HG03135 (cell line): ENCODE measurements at regions not wholly inside any gene's neighbourhood (a gene's known extent, or its start where the extent isn't known, plus 50 kb on each side); places are given as distances from the start of the nearest gene placed in this dataset.
"Not testable (repeated sequence)": the region's sequence is repeated elsewhere in the genome, so short reads cannot be mapped to it uniquely, and the experiment has no call there.

Experiments
- ATAC-seq: cut with Tn5 transposase; IDR thresholded peaks from one replicate; pipeline ENCODE4 v1.9.1; 2021; ENCODE audit warnings: mild to moderate bottlenecking, moderate library complexity; ENCODE audit not compliant: unreplicated experiment

DNA sequence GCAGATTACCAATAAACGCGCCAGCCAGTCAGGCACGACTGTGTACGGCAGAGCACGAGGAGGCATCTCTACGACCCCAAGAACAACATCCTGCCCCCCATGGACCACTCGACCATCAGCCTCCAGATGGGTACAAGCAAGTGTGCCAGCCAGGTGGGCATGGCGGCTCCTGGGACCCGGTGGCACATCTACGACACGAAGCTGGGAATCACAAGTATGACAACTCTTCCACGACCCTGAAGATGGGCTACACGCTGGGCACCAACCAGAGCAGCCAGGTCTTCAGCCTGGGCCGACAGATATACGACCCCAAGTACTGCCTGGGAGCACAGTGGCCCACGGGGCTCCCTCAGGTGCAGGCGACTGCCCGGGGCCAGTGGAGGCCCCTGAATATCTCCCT lies 217.6 kb downstream of the POTED start:
- ATAC-seq: no peak

DNA sequence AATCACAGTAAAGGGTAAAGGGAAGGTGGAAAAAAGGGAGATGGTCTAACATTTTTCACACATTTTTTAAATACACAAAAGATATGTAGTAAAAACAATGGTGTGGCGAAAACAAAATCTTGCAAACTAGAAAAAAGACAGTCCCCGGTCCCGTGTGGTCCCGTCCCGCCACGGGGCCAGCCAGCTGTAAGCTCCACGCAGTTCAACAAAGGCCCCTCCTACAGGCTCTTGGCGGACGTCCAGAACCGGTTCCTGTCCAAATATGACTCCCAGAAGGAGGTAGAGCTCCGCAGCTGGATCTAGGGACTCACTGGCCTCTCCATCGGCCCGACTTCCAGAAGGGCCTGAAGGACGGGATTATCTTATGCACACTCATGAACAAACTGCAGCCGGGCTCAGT lies 216.9 kb downstream of the POTED start:
- ATAC-seq: not testable (repeated sequence)

DNA sequence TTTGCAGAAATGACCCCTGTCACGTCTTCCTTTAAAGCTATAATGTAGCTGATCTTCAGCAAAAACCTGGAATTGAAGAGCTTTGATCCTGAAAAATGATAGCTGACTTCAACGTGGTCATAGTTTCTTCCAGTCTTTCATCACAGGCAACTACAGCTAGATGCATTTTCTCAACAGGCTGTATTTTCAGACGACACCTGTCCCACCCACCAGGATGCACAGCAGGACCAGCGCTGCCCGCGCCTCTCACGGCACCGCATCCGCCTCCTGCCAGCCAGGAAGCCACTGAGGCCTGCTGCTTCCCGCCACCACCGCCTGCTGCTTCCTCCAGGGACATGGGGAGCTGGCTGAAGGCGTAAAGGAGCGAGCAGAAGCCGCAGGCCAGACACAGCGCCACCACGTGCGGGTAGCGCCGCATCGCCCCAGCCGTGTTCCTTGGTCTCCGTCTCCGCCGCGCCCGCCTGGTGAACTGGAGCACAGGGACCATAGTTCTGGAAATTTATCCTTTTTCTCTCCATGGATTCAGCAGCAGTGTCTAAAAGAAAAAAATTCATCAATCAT lies 215.7 kb downstream of the POTED start:
- not testable (repeated sequence) for ATAC-seq

DNA sequence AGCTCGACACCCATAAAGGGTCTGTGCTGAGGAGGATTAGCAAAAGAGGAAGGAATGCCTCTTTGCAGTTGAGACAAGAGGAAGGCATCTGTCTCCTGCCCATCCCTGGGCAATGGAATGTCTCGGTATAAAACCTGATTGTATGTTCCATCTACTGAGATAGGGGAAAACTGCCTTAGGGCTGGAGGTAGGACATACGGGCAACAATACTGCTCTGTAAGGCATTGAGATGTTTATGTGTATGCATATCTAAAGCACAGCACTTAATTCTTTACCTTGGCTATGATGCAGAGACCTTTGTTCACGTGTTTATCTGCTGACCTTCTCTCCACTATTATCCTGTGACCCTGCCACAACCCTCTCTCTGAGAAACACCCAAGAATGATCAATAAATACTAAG lies 210.7 kb downstream of the POTED start:
- ATAC-seq: not testable (repeated sequence)

DNA sequence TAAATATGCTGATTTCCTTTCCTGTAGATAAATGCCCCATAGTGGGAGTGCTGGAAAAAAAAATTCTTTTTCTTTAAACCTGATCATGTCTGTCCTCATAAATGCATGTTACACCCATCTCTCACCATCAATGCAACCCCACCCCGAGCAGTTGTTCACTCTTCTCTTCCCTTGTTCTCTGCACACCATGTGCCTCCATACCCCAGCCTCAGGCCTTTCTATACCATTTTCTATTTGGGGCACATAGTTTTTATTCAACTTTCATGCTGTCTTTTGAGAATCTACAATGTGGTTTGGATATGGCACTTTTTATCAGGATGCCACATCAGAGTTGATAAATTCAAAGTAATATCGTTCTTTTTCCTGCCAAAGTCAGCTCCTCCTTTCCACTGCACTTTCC lies 202.6 kb downstream of the POTED start:
- ATAC-seq: not testable (repeated sequence)

DNA sequence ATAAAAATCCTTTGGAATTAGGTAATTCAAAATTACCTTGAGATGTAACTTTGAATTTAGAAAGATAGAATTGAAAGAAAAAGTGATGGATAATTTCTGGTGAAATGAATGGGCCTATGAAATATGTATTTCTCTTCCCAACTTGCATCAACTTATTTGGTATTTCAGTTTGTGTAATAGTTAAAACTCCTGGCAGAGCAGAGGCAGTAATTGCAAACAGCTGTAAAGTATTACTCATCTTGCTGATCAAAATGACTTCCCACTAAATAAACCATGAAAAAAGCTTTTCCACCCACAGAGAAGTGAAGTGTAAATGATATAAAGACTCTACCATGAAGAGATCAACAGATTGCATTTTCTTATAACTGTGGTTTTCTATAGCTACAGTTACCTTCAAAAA lies 201.0 kb downstream of the POTED start:
- not testable (repeated sequence) for ATAC-seq

DNA sequence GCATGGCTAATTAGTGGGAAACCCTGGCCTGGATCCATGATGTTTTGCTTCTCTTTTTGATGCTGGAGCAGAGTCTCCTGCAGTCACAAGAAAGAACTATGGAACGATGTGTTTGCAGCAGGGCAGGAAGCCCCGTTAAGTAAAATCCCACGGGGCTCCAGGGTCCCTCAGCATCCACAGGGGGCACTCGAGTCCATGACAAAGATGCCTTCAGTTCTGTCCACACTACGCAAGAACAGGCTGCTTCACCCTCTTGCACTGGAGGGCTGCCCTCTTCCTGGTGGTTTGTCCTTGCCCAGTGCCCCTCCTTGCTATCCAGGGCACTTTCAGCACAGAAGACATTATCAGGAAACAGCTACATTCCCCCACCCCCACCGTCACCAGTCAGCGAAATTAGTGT lies 196.9 kb downstream of the POTED start:
- not testable (repeated sequence) for ATAC-seq

DNA sequence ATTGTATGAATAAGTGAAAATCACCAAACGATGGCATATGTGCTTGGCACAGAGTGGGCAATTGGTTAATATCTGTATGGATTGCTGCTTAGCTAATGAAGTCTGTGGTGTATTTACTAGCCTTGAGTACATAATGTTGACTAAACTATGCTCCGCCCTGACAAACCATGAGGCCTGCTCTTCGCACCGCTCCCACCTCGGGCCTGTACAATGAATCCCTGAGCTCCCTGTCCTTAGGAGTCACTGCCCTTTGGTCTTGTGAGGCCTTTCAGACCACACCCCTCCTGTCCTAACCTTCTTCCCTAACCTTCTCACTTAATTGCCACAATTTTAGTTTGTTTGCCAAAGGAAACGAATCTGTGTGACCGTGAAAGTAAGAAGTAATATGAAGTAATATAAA lies 193.2 kb downstream of the POTED start:
- not testable (repeated sequence) for ATAC-seq
